ENCODE measurements at regions not wholly inside any gene's neighbourhood (a gene's known extent, or its start where the extent isn't known, plus 50 kb on each side); places are given as distances from the start of the nearest gene placed in this dataset.

GRCh38 chr1:82225421-82226185 is 424.9 kb downstream of the ADGRL2 start:
- H3K23ac ChIP-seq (ENCODE audit: low read depth, low read length) = no peak overlapping the region
- H3K36me3 ChIP-seq (ENCODE audit: control insufficient read depth, insufficient read depth, low read length) = no peaks in the 10 kb centered on the region
- H3K4me1 ChIP-seq (ENCODE audit: control insufficient read depth, insufficient read depth, low read length) = no peaks in the 10 kb centered on the region
- no peaks in the 10 kb centered on the region for H3K9me3 ChIP-seq (ENCODE audit: control insufficient read depth, insufficient read depth, low read length)
- no peak overlapping the region for H2AFZ ChIP-seq (replicated peaks; ENCODE audit: low read length, poor library complexity)
- no CpG with 5 or more reads among the region's 3 CpGs for WGBS, 2 experiments (ENCODE audit: extremely low coverage in 2 of 2, insufficient read length in 1 of 2)
- no peak overlapping the region for H3K4ac ChIP-seq (ENCODE audit: low read depth, low read length)
- no peak overlapping the region for H3K9ac ChIP-seq (ENCODE audit: low read depth, low read length)
- no peaks in the 10 kb centered on the region for H3K27me3 ChIP-seq (ENCODE audit: control insufficient read depth, insufficient read depth, low read length)
- no peak for DNase-seq
- H4K91ac ChIP-seq (ENCODE audit: insufficient read depth, low read depth, low read length) = no peak overlapping the region
- TF ChIP-seq NFE2L2 (IDR thresholded peaks at IDR 0.05; ENCODE audit: low read depth, low read length) = no peak
- no peak for TF ChIP-seq CHD1 (IDR thresholded peaks at IDR 0.05; ENCODE audit: low read depth, low read length)
- H2AK9ac ChIP-seq (replicated peaks; ENCODE audit: low read depth, low read length, poor library complexity) = no peak overlapping the region
- no peak overlapping the region for H3K4me3 ChIP-seq (ENCODE audit: insufficient read depth, low read depth, low read length)
- no peak for ATAC-seq (ENCODE audit: low read depth)
- H3K14ac ChIP-seq (replicated peaks; ENCODE audit: low read depth, low read length) = no peak overlapping the region
- CTCF ChIA-PET = no interaction called here
- H3K79me1 ChIP-seq (ENCODE audit: low read depth in 1 of 2, low read length in 2 of 2) = no peaks in the 10 kb centered on the region
- POLR2A ChIA-PET (ENCODE audit: unreplicated experiment) = no interaction called here
- no TSS peak for BruUV-seq (replicated peaks)
- no peak overlapping the region for H4K5ac ChIP-seq (ENCODE audit: low read depth, low read length)
- H3K18ac ChIP-seq (ENCODE audit: low read depth, low read length) = no peak overlapping the region
- no peak overlapping the region for H3K56ac ChIP-seq (ENCODE audit: extremely low read depth, insufficient read depth, low read length)
- in situ Hi-C loops (cut with MboI; ENCODE audit: low sequenced_read_pairs) (no loop called here), dilution Hi-C loops (cut with HindIII; ENCODE audit: low sequenced_read_pairs, unreplicated experiment) (no loop called here), intact Hi-C loops (cut with micrococcal nuclease) (no loop called here)
- no peak overlapping the region for H2BK120ac ChIP-seq (ENCODE audit: low read depth, low read length)
- H4K8ac ChIP-seq (ENCODE audit: low read depth in 2 of 2, low read length in 2 of 2) = no peak overlapping the region
- no peak overlapping the region for H2BK15ac ChIP-seq (ENCODE audit: low read depth, low read length)
- no peak overlapping the region for H3K4me2 ChIP-seq (ENCODE audit: low read depth, low read length)
- no peak overlapping the region for H2BK5ac ChIP-seq (ENCODE audit: low read depth, low read length, poor library complexity, severe bottlenecking)
- H3K27ac ChIP-seq (ENCODE audit: insufficient read depth, low read length) = no peak overlapping the region
- H2BK20ac ChIP-seq (ENCODE audit: low read depth, low read length) = no peak overlapping the region
- no peaks in the 10 kb centered on the region for H4K20me1 ChIP-seq (ENCODE audit: insufficient read depth, low read length)
- no peak overlapping the region for H2AK5ac ChIP-seq (ENCODE audit: low read depth, low read length)
- H3K9me1 ChIP-seq (ENCODE audit: insufficient read depth, low read length) = no peaks in the 10 kb centered on the region
